Lower leg skin (tissue), 4 donors: ENCODE measurements at regions not wholly inside any gene's neighbourhood (a gene's known extent, or its start where the extent isn't known, plus 50 kb on each side); places are given as distances from the start of the nearest gene placed in this dataset.

ENCODE experiments used
- DNase-seq, 2 donors: peaks; one replicate each; pipeline ENCODE4 v3.0.0-alpha.2; 2019; ENCODE audit warnings: low spot score in 2 of 2
- H3K4me3 ChIP-seq: fragments of 200-600 bp; sonication (generic); 2 replicates; pipeline ENCODE4 v1.5.1; 2017; ENCODE audit warnings: mild to moderate bottlenecking, low read depth; ENCODE audit not compliant: poor library complexity, severe bottlenecking
- POLR2A ChIP-seq, 2 donors: fragments of 450-650 bp; IDR thresholded peaks; one replicate each; pipeline ENCODE4 v1.6.1; 2016 to 2017; ENCODE audit warnings: antibody characterized with exemption in 2 of 2, mild to moderate bottlenecking in 1 of 2, moderate library complexity in 1 of 2
- WGBS, 2 donors: methylation state at CpG; one replicate each; pipeline ENCODE4 v1.1.5; 2018; 5-methylcytosine and 5-hydroxymethylcytosine counted together
- intact Hi-C: fragments of 100-400 bp; cut with DNase I; formaldehyde crosslinking; loops from one replicate; pipeline ENCODE4 v1.15.0; 2023; ENCODE audit warnings: low total_unique reads
- TF ChIP-seq, protein P1 (sequence below), 3 donors: fragments of 450-650 bp; IDR thresholded peaks; one replicate each; pipeline ENCODE4 v1.5.1; 2016; ENCODE audit warnings: antibody characterized with exemption in 3 of 3, mild to moderate bottlenecking in 3 of 3, moderate library complexity in 2 of 3

DNA sequence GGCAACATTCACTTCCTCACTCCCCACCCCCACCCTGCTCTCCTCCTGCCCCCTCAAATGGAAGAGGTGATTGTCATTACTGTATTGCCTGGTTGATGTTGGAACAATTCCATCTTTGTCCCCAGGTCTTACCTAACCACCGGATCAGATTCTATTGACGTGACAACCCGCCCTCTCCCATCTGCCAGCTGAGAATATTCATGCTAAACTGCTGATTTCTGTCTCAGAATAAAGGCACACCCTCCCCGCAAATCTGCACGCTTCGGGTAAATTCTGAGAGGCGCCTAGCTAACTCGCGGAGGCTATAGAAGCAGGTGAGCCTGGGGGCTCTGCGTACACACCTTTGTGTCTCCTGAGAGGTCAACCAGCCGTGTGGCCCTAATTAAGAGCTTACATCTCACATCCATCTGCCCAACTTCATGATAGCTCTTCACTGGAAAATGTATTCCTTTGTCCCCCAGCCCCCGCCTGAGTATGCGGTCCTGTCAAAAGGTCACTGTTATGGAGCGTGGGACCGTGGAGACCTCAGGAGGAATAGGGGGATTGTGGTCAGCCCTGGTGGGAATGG lies 1054.3 kb downstream of the VRK1 start:
- H3K4me3 ChIP-seq: no peak overlapping the region
- TF ChIP-seq, protein P1, sequence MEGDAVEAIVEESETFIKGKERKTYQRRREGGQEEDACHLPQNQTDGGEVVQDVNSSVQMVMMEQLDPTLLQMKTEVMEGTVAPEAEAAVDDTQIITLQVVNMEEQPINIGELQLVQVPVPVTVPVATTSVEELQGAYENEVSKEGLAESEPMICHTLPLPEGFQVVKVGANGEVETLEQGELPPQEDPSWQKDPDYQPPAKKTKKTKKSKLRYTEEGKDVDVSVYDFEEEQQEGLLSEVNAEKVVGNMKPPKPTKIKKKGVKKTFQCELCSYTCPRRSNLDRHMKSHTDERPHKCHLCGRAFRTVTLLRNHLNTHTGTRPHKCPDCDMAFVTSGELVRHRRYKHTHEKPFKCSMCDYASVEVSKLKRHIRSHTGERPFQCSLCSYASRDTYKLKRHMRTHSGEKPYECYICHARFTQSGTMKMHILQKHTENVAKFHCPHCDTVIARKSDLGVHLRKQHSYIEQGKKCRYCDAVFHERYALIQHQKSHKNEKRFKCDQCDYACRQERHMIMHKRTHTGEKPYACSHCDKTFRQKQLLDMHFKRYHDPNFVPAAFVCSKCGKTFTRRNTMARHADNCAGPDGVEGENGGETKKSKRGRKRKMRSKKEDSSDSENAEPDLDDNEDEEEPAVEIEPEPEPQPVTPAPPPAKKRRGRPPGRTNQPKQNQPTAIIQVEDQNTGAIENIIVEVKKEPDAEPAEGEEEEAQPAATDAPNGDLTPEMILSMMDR (IDR thresholded peaks at IDR 0.05): no peak
- no peak for TF ChIP-seq POLR2A (IDR thresholded peaks at IDR 0.05)
- intact Hi-C loops: no loop called here
- no peak for DNase-seq
- 83 to 85% methylated on average over 15 of the region's 15 CpGs for WGBS, 2 donors

DNA sequence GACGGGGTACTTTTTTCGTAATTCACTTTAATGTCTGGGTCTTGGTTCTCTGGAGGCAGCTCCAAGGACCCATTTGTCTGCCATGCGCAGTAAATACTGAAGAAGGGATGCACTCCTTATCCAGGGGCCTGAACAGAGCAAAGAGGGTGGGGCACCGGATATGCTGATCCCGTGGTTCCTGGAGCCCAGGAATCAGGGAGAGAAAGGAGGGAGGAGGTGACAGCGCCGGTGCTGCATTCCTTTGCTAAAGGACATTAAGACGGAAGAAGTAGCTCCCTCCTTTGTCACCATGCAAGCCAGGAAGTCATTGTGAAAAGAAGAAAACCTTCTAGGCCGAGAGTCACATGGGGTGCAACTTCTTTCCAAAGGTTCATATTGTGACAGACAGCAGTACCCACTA lies 1057.7 kb downstream of the VRK1 start:
- DNase-seq: no peak
- H3K4me3 ChIP-seq: no peak overlapping the region
- TF ChIP-seq, protein P1 (IDR thresholded peaks at IDR 0.05): no peak
- TF ChIP-seq POLR2A (IDR thresholded peaks at IDR 0.05): no peak
- intact Hi-C loops: no loop called here
- 83 to 84% methylated on average over 9 of the region's 9 CpGs for WGBS, 2 donors

DNA sequence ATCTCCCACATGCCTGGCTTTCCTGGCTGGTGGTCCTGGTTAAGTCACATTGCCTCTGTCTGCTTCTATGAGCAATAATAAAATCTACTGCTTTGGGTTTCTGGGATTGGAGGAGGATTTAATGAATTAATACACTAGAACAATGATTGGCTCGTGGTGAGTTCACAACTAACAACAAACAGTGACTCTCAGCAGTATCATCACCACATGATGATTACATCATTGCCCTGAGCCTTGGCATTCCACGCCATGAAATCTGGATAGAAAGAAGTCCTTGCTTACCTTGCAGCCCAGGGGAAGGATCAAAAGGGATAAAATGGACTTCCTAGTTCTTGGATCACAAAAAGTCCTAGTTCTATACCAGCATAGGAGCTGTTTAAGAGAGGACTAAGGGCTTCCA lies 1069.0 kb downstream of the VRK1 start:
- 79 to 87% methylated on average over 2 of the region's 2 CpGs for WGBS, 2 donors
- H3K4me3 ChIP-seq: no peak overlapping the region
- intact Hi-C loops: no loop called here
- no peak for DNase-seq
- TF ChIP-seq POLR2A (IDR thresholded peaks at IDR 0.05): no peak
- TF ChIP-seq, protein P1 (IDR thresholded peaks at IDR 0.05): no peak

DNA sequence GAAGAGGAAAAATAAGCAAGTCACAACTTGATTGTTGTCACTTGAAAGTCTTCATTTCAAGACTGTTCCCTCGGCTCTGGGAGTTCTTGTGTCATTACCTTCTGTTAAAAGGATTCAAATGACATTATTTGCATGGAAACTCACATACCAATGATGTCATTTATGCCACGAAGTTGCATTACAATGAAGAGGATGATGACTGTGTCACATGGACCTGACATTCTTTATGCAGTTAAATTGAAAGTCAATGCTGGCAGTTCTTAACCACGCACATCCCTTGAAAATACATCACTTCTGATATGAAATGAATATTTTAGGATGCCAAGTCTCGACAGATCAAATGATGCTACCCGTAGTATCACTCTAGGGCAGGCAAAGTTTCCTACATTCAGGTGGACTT lies 1069.5 kb downstream of the VRK1 start:
- TF ChIP-seq POLR2A (IDR thresholded peaks at IDR 0.05): no peak
- TF ChIP-seq, protein P1 (IDR thresholded peaks at IDR 0.05): no peak
- DNase-seq: no peak
- 63 to 64% methylated on average over 5 of the region's 5 CpGs for WGBS, 2 donors
- intact Hi-C loops: no loop called here
- no peak overlapping the region for H3K4me3 ChIP-seq

DNA sequence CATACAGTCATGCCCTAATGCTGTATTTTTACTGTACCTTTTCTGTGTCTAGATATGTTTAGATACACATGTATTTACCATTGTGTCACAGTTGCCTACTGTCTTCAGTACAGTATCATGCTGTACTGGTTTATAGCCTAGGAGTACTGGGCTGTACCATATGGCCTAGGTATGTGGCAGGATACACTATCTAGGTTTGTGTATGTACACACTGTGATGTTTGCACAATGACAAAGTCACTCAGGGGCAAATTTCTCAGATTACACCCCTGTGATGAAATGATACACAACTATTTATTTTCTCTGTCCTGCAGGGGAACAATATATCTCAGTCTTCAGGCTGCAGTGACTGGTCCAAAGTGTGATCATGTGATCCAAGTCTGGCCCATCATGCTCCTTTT lies 1076.1 kb downstream of the VRK1 start:
- intact Hi-C loops: no loop called here
- no peak for DNase-seq
- H3K4me3 ChIP-seq: no peak overlapping the region
- TF ChIP-seq, protein P1 (IDR thresholded peaks at IDR 0.05): no peak
- TF ChIP-seq POLR2A (IDR thresholded peaks at IDR 0.05): no peak

DNA sequence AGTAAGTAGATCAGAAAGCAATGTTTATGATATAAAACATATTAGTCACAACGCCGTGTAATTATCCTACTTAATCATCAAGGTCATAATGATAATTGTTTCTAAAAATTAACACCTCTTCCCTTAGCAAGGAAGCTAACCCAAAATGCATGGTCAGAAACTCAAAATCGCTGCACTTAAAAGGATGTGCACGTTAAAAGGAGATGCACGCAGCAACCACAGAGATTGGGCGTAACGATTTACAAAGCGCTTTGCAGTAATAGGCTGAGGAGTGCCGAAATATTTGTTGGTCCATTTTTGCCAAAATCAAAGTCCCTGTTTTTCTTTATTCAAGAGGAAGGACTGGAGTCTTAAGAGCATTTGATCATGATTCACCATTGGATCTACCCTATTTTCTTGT lies 1077.2 kb downstream of the VRK1 start:
- DNase-seq: no peak
- no peak for TF ChIP-seq POLR2A (IDR thresholded peaks at IDR 0.05)
- TF ChIP-seq, protein P1 (IDR thresholded peaks at IDR 0.05): no peak
- H3K4me3 ChIP-seq: no peak overlapping the region
- intact Hi-C loops: no loop called here
- WGBS, 2 donors: 88 to 89% methylated on average over 9 of the region's 9 CpGs
